HepG2 (cell line): ENCODE measurements at regions not wholly inside any gene's neighbourhood (a gene's known extent, or its start where the extent isn't known, plus 50 kb on each side); places are given as distances from the start of the nearest gene placed in this dataset.

ENCODE experiments used
- ATAC-seq: fragments of 200-7000 bp; cut with Tn5 transposase; 3 replicates; pipeline ENCODE4 v1.9.1; 2020; ENCODE audit warnings: mild to moderate bottlenecking, moderate library complexity
- BruUV-seq: library from RNA; stranded (reverse); fragments of 400-500 nt; replicated peaks from 2 replicates; lab custom pipeline; 2021; lab: Mats Ljungman, UMichigan
- CTCF ChIA-PET: fragments of 300-600 bp; formaldehyde crosslinking; extraction: SDS; loops from one replicate; lab custom pipeline; 2021; ENCODE audit warnings: low total read pairs, inconsistent platforms, low intra/inter-chr PET ratio; lab: Yijun Ruan, JAX
- POLR2A ChIA-PET: fragments of 350-600 bp; sonication (Branson Sonifier 250); formaldehyde crosslinking; loops from one replicate; lab custom pipeline; 2020; ENCODE audit warnings: antibody characterized with exemption, inconsistent platforms; lab: Yijun Ruan, JAX
- DNase-seq: peaks from one replicate; pipeline ENCODE4 v3.0.0-alpha.2; 2015; ENCODE audit warnings: low spot score
- FAIRE-seq: peaks from 3 replicates; lab custom pipeline; 2011; peaks lifted over from hg19 to GRCh38; lab: Jason Lieb, UNC
- H2AFZ ChIP-seq: one replicate; pipeline ENCODE4 v1.6.1; 2011; ENCODE audit warnings: low read length, inconsistent platforms
- H3K27ac ChIP-seq: fragments of 300-600 bp; 3 replicates; pipeline ENCODE4 v1.8.0; 2011; ENCODE audit warnings: mixed run types, mild to moderate bottlenecking, mixed read lengths, low read length, inconsistent platforms; ENCODE audit not compliant: insufficient read depth; ENCODE audit errors: extremely low read length
- H3K27me3 ChIP-seq, 2 experiments: fragments of 200-600 bp in 1 of 2; 2 replicates in 1 of 2; 3 replicates in 1 of 2; pipeline versions ENCODE4 v1.6.0 to v1.8.0; 2011; ENCODE audit warnings: low read length in 2 of 2, mild to moderate bottlenecking in 2 of 2, moderate library complexity in 2 of 2, inconsistent platforms in 1 of 2; ENCODE audit not compliant: insufficient read depth in 2 of 2, control insufficient read depth in 1 of 2
- H3K36me3 ChIP-seq, 2 experiments: fragments of 200-600 bp in 1 of 2; replicated peaks in 1 of 2; 2 replicates in 1 of 2; 3 replicates in 1 of 2; pipeline versions ENCODE4 v1.5.1 to v1.8.0; 2011; ENCODE audit warnings: low read length in 2 of 2, inconsistent platforms in 1 of 2; ENCODE audit not compliant: insufficient read depth in 2 of 2, control insufficient read depth in 1 of 2
- H3K4me1 ChIP-seq: 2 replicates; pipeline ENCODE4 v1.5.1; 2012; ENCODE audit warnings: low read length, inconsistent platforms; ENCODE audit not compliant: insufficient read depth
- H3K4me2 ChIP-seq: 2 replicates; pipeline ENCODE4 v1.6.0; 2011; ENCODE audit warnings: low read depth, low read length, inconsistent platforms
- H3K4me3 ChIP-seq, 3 experiments: fragments of 200-600 bp in 1 of 3; sonication (generic), shearing (Covaris generic) in 1 of 3; replicated peaks in 1 of 3; 2 replicates each; pipeline ENCODE4 v1.5.1; 2011 to 2016; ENCODE audit warnings: low read length in 3 of 3, inconsistent platforms in 2 of 3, low read depth in 2 of 3, mild to moderate bottlenecking in 2 of 3, control low read depth in 1 of 3, mixed read lengths in 1 of 3; ENCODE audit not compliant: insufficient read depth in 1 of 3
- H3K79me2 ChIP-seq: one replicate; pipeline ENCODE4 v1.6.1; 2011; ENCODE audit warnings: low read length, inconsistent platforms; ENCODE audit not compliant: insufficient read depth
- H3K9ac ChIP-seq: 2 replicates; pipeline ENCODE4 v1.6.0; 2011; ENCODE audit warnings: mild to moderate bottlenecking, low read depth, low read length, inconsistent platforms; ENCODE audit not compliant: insufficient read depth
- H3K9me3 ChIP-seq: 2 replicates; pipeline ENCODE4 v1.5.1; 2012; ENCODE audit warnings: mild to moderate bottlenecking, low read length
- H4K20me1 ChIP-seq: 2 replicates; pipeline ENCODE4 v1.6.0; 2011; ENCODE audit warnings: inconsistent platforms, mild to moderate bottlenecking, low read length, moderate library complexity; ENCODE audit not compliant: insufficient read depth
- DNMT3B ChIP-seq: conservative IDR thresholded peaks from 2 replicates; pipeline ENCODE4 v1.6.1; 2016; ENCODE audit warnings: missing biosample characterization, control low read depth
- NFE2L1 ChIP-seq: sonication (generic); formaldehyde crosslinking; IDR thresholded peaks from 2 replicates; pipeline ENCODE4 v1.4.0; 2020; ENCODE audit warnings: missing genetic modification reagents, mild to moderate bottlenecking, borderline replicate concordance
- RBAK ChIP-seq: sonication (generic); formaldehyde crosslinking; IDR thresholded peaks from 2 replicates; pipeline ENCODE4 v1.5.1; 2020; ENCODE audit warnings: mild to moderate bottlenecking, missing genetic modification reagents
- RBFOX2 ChIP-seq: fragments of 200-400 bp; formaldehyde crosslinking; IDR thresholded peaks from 2 replicates; pipeline ENCODE4 v1.6.1; 2017; ENCODE audit warnings: low read depth, mild to moderate bottlenecking, low read length
- RELA ChIP-seq: sonication (generic); formaldehyde crosslinking; IDR thresholded peaks from 2 replicates; pipeline ENCODE4 v1.4.0; 2020; ENCODE audit warnings: missing genetic modification reagents
- ZNF335 ChIP-seq: sonication (generic); formaldehyde crosslinking; IDR thresholded peaks from 2 replicates; pipeline ENCODE4 v1.4.0; 2020; ENCODE audit warnings: missing genetic modification reagents
- ZNF547 ChIP-seq: sonication (generic); formaldehyde crosslinking; IDR thresholded peaks from 2 replicates; pipeline ENCODE4 v1.5.1; 2020; ENCODE audit warnings: mild to moderate bottlenecking, missing genetic modification reagents
- ZNF713 ChIP-seq: sonication (generic); formaldehyde crosslinking; IDR thresholded peaks from 2 replicates; pipeline ENCODE4 v1.4.0; 2020; ENCODE audit warnings: mild to moderate bottlenecking, missing genetic modification reagents
- WGBS: methylation state at CpG from one replicate; pipeline ENCODE4 v1.1.6; 2017; ENCODE audit warnings: low lambda C conversion rate; 5-methylcytosine and 5-hydroxymethylcytosine counted together
- in situ Hi-C: cut with HindIII; loops from 2 replicates; pipeline ENCODE4 v1.10.0; 2017; ENCODE audit warnings: low pct_unique_long_range_greater_than_20kb; ENCODE audit not compliant: extremely low pct_ligation_motif_present
- intact Hi-C: fragments of 100-400 bp; cut with micrococcal nuclease; formaldehyde crosslinking; loops from one replicate; pipeline ENCODE4 v1.10.0; 2022; ENCODE audit not compliant: unreplicated experiment

DNA sequence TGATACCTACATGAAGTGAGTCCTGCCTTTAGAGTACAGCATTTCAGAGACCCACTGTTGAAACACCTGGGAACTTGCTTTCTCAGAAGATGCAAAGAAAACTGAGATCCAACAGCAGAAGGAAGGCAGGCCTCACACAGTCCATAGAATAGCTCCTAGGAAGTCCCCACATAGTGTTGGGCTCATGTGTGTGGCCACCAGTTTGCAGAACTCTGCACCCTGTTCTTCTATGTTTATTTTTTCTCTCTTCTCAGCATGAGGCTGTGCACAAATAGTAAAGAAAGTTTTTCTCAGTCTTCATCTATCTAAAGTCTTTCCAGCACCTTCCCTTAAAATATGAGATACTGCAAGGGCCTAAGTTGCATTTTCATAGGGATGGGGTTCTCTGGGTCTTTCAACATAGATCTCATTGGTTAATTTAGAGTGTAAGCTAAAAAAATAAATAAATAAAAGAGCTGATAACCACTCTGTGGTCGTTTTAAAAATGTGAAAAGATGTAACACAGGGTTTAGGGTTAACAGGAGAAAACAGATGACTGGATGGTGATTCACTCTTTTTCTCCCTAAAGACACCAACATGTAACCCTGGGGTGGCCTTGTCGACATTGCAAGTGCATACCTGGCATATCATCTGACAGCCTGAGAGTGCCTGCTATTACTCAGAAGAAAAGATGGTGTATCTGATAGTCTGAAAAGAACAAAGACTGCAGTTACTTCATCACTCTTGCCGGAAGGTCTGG is 94.6 kb downstream of the ZC3H11B start:
- H3K9me3 ChIP-seq: no peaks in the 10 kb centered on the region
- no peaks in the 10 kb centered on the region for H3K36me3 ChIP-seq
- H3K27ac ChIP-seq: no peak overlapping the region
- H3K79me2 ChIP-seq: no peaks in the 10 kb centered on the region
- H3K4me2 ChIP-seq: no peak overlapping the region
- FAIRE-seq (no peak), DNase-seq (no peak), ATAC-seq (no peak)
- no peaks in the 10 kb centered on the region for H3K27me3 ChIP-seq
- POLR2A ChIA-PET: no interaction called here
- no peak overlapping the region for H2AFZ ChIP-seq
- intact Hi-C loops (no loop called here), in situ Hi-C loops (no loop called here)
- BruUV-seq: no TSS peak
- no peak overlapping the region for H3K9ac ChIP-seq
- no peaks in the 10 kb centered on the region for H4K20me1 ChIP-seq
- CTCF ChIA-PET: no interaction called here
- H3K4me1 ChIP-seq: no peaks in the 10 kb centered on the region
- H3K4me3 ChIP-seq: no peak overlapping the region
- 17% methylated on average over 3 of the region's 3 CpGs for WGBS
- TF ChIP-seq ZNF335 (CRISPR knock-in tag): no peak
- TF ChIP-seq NFE2L1 (CRISPR knock-in tag): no peak
- TF ChIP-seq RBFOX2: no peak
- no peak for TF ChIP-seq ZNF713
- no peak for TF ChIP-seq RBAK (CRISPR knock-in tag)
- TF ChIP-seq ZNF547 (CRISPR knock-in tag): no peak

DNA sequence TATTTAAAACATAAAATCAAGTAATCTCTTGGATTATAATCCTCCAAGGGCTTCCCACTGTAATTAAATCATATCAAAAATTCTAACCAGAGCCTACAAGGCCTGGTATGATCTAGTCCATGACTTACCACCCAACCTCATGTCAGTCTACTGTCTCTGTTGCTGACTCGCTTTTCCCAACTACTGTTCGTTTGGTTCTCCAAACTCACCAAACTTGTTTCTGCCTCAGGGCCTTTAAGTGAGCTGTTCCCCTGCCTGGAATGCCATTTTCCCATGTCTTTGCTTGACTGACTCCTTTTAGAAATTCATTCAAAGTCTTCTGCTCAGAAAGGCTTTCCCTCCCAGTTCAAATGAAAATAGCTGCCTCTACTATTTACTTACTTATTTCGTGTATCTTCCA is 95.9 kb downstream of the ZC3H11B start:
- WGBS: 21% methylated on average over 3 of the region's 3 CpGs
- intact Hi-C loops: no loop called here
- BruUV-seq: no TSS peak
- H3K36me3 ChIP-seq: no peaks in the 10 kb centered on the region
- no peak overlapping the region for H2AFZ ChIP-seq
- H3K4me3 ChIP-seq: no peak overlapping the region
- CTCF ChIA-PET: no interaction called here
- H3K27me3 ChIP-seq: no peaks in the 10 kb centered on the region
- H3K4me2 ChIP-seq: no peak overlapping the region
- in situ Hi-C loops: no loop called here
- no peaks in the 10 kb centered on the region for H3K9me3 ChIP-seq
- H3K27ac ChIP-seq: no peak overlapping the region
- no peak for DNase-seq
- ATAC-seq: no peak
- no peaks in the 10 kb centered on the region for H3K4me1 ChIP-seq
- H3K9ac ChIP-seq: no peak overlapping the region
- TF ChIP-seq DNMT3B (CRISPR knock-in tag): no peak
- TF ChIP-seq RELA (CRISPR knock-in tag): no peak
- H3K79me2 ChIP-seq: no peaks in the 10 kb centered on the region
- H4K20me1 ChIP-seq: no peaks in the 10 kb centered on the region
- POLR2A ChIA-PET: no interaction called here
- FAIRE-seq: no peak
